ENCODE measurements at regions not wholly inside any gene's neighbourhood (a gene's known extent, or its start where the extent isn't known, plus 50 kb on each side); places are given as distances from the start of the nearest gene placed in this dataset.

DNA sequence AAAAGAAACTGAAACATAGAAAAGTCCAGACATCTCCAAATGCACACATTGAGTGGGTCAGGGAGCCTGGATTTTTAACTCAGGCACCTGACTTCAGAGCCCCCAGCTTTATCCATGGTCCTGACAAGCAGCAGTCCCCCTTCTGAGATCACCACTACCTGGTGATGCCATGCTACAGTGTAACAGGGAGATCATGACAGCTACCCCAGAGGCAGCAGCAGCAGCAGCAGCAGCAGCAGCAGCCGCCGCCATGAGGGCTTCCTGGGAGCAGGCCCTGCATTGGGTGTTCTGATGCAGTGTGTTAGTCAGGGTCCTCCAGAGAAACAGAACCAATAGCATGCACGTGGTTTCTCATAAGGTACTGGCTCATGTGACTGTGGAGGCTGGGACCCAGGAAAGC lies 198.6 kb upstream of the SALL1 start:
- Histone ChIP-seq H3K23ac (ENCODE audit: low read depth, low read length) (no peak overlapping the region), H2AFZ (replicated peaks; ENCODE audit: low read length, poor library complexity) (peak overlapping the region; percentile 51), H3K27ac (ENCODE audit: insufficient read depth, low read length) (no peak overlapping the region), H2AK5ac (ENCODE audit: low read depth, low read length) (no peak overlapping the region), H4K20me1 (ENCODE audit: insufficient read depth, low read length) (no peaks in the 10 kb centered on the region), H2AK9ac (replicated peaks; ENCODE audit: low read depth, low read length, poor library complexity) (no peak overlapping the region), H3K36me3 (ENCODE audit: control insufficient read depth, insufficient read depth, low read length) (no peaks in the 10 kb centered on the region), H2BK120ac (ENCODE audit: low read depth, low read length) (no peak overlapping the region), H3K14ac (replicated peaks; ENCODE audit: low read depth, low read length) (no peak overlapping the region), H2BK15ac (ENCODE audit: low read depth, low read length) (no peak overlapping the region), H4K91ac (ENCODE audit: insufficient read depth, low read depth, low read length) (no peak overlapping the region), H3K27me3 (ENCODE audit: control insufficient read depth, insufficient read depth, low read length) (peaks cover 3% of the 10 kb centered on the region), H4K8ac (ENCODE audit: low read depth in 2 of 2, low read length in 2 of 2) (no peak overlapping the region), H4K5ac (ENCODE audit: low read depth, low read length) (no peak overlapping the region), H2BK20ac (ENCODE audit: low read depth, low read length) (no peak overlapping the region), H3K4me3 (ENCODE audit: insufficient read depth, low read depth, low read length) (no peak overlapping the region), H3K9me1 (ENCODE audit: insufficient read depth, low read length) (no peaks in the 10 kb centered on the region), H3K79me1 (ENCODE audit: low read depth in 1 of 2, low read length in 2 of 2) (no peaks in the 10 kb centered on the region), H3K9ac (ENCODE audit: low read depth, low read length) (no peak overlapping the region), H3K4me2 (ENCODE audit: low read depth, low read length) (no peak overlapping the region), H3K18ac (ENCODE audit: low read depth, low read length) (no peak overlapping the region), H3K56ac (ENCODE audit: extremely low read depth, insufficient read depth, low read length) (no peak overlapping the region), H3K4me1 (ENCODE audit: control insufficient read depth, insufficient read depth, low read length) (no peaks in the 10 kb centered on the region), H3K4ac (ENCODE audit: low read depth, low read length) (no peak overlapping the region), H3K9me3 (ENCODE audit: control insufficient read depth, insufficient read depth, low read length) (no peaks in the 10 kb centered on the region), H2BK5ac (ENCODE audit: low read depth, low read length, poor library complexity, severe bottlenecking) (no peak overlapping the region)
- POLR2A ChIA-PET (ENCODE audit: unreplicated experiment), result no interaction called here
- no peak for DNase-seq
- dilution Hi-C loops (cut with HindIII; ENCODE audit: low sequenced_read_pairs, unreplicated experiment), result no loop called here
- 75% methylated on average over 2 of the region's 3 CpGs; no CpG with 5 or more reads in 1 of the 2 experiments for WGBS, 2 experiments (ENCODE audit: extremely low coverage in 2 of 2, insufficient read length in 1 of 2)
- CTCF ChIA-PET, result no interaction called here
- intact Hi-C loops (cut with micrococcal nuclease), result no loop called here
- in situ Hi-C loops (cut with MboI; ENCODE audit: low sequenced_read_pairs), result no loop called here
- BruUV-seq (replicated peaks), result no TSS peak
- TF ChIP-seq, protein P1, sequence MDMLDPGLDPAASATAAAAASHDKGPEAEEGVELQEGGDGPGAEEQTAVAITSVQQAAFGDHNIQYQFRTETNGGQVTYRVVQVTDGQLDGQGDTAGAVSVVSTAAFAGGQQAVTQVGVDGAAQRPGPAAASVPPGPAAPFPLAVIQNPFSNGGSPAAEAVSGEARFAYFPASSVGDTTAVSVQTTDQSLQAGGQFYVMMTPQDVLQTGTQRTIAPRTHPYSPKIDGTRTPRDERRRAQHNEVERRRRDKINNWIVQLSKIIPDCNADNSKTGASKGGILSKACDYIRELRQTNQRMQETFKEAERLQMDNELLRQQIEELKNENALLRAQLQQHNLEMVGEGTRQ (IDR thresholded peaks at IDR 0.05; ENCODE audit: low read depth, low read length), result no peak
- TF ChIP-seq NFE2L2 (IDR thresholded peaks at IDR 0.05; ENCODE audit: low read depth, low read length) (no peak), POLR2A (IDR thresholded peaks at IDR 0.05; ENCODE audit: low read depth, low read length) (no peak), MAFK (IDR thresholded peaks at IDR 0.05; ENCODE audit: low read depth, low read length) (no peak), RFX5 (IDR thresholded peaks at IDR 0.05; ENCODE audit: low read depth, low read length) (no peak), MXI1 (IDR thresholded peaks at IDR 0.05; ENCODE audit: borderline replicate concordance, low read depth, low read length) (no peak), FOS (IDR thresholded peaks at IDR 0.05; ENCODE audit: low read depth, low read length) (no peak), MAZ (IDR thresholded peaks at IDR 0.05; ENCODE audit: borderline replicate concordance, low read depth, low read length) (no peak)
- TF ChIP-seq, protein P2, sequence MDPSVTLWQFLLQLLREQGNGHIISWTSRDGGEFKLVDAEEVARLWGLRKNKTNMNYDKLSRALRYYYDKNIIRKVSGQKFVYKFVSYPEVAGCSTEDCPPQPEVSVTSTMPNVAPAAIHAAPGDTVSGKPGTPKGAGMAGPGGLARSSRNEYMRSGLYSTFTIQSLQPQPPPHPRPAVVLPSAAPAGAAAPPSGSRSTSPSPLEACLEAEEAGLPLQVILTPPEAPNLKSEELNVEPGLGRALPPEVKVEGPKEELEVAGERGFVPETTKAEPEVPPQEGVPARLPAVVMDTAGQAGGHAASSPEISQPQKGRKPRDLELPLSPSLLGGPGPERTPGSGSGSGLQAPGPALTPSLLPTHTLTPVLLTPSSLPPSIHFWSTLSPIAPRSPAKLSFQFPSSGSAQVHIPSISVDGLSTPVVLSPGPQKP (IDR thresholded peaks at IDR 0.05; ENCODE audit: borderline replicate concordance, low read depth, low read length), result no peak
- ATAC-seq (ENCODE audit: low read depth), result no peak

Data from IMR-90 (cell line).